ENCODE measurements at regions not wholly inside any gene's neighbourhood (a gene's known extent, or its start where the extent isn't known, plus 50 kb on each side); places are given as distances from the start of the nearest gene placed in this dataset.

GRCh38 chr4:107130157-107130556 lies 94.0 kb upstream of the DKK2 start:
- Histone ChIP-seq H3K27me3 (ENCODE audit: insufficient read depth, low read length, poor library complexity) (peaks cover 7% of the 10 kb centered on the region), H3K4me2 (ENCODE audit: insufficient read depth, low read length) (no peak overlapping the region), H3K9me3 (ENCODE audit: insufficient read depth, low read length, severe bottlenecking) (no peaks in the 10 kb centered on the region), H2AFZ (ENCODE audit: low read depth, low read length) (no peak overlapping the region), H3K4me1 (ENCODE audit: insufficient read depth, low read length) (no peaks in the 10 kb centered on the region), H4K20me1 (ENCODE audit: insufficient read depth, low read length) (no peaks in the 10 kb centered on the region), H3K9ac (ENCODE audit: low read depth, low read length) (no peak overlapping the region), H3K4me3 (ENCODE audit: low read depth in 1 of 2, low read length in 2 of 2) (no peak overlapping the region), H3K27ac (ENCODE audit: low read length) (no peak overlapping the region), H3K36me3 (ENCODE audit: insufficient read depth, low read length) (no peaks in the 10 kb centered on the region), H3K79me2 (ENCODE audit: insufficient read depth, low read length) (no peaks in the 10 kb centered on the region)
- TF ChIP-seq CTCF (IDR thresholded peaks at IDR 0.05; ENCODE audit: borderline replicate concordance, extremely low read depth, low read length, poor library complexity, severe bottlenecking), result no peak
- no peak for TF ChIP-seq EZH2 (IDR thresholded peaks at IDR 0.05; ENCODE audit: borderline replicate concordance, low read depth, low read length, severe bottlenecking)
- ATAC-seq (ENCODE audit: insufficient read depth, low read depth) (no peak), DNase-seq (no peak)

- Histone ChIP-seq H3K36me3 (ENCODE audit: insufficient read depth, low read length) (no peaks in the 10 kb centered on the region), H3K79me2 (ENCODE audit: insufficient read depth, low read length) (no peaks in the 10 kb centered on the region), H3K27me3 (ENCODE audit: insufficient read depth, low read length, poor library complexity) (peaks cover 7% of the 10 kb centered on the region), H3K4me1 (ENCODE audit: insufficient read depth, low read length) (no peaks in the 10 kb centered on the region), H3K9ac (ENCODE audit: low read depth, low read length) (no peak overlapping the region), H2AFZ (ENCODE audit: low read depth, low read length) (no peak overlapping the region), H3K27ac (ENCODE audit: low read length) (no peak overlapping the region), H3K4me2 (ENCODE audit: insufficient read depth, low read length) (no peak overlapping the region), H3K9me3 (ENCODE audit: insufficient read depth, low read length, severe bottlenecking) (no peaks in the 10 kb centered on the region), H4K20me1 (ENCODE audit: insufficient read depth, low read length) (no peaks in the 10 kb centered on the region), H3K4me3 (ENCODE audit: low read depth in 1 of 2, low read length in 2 of 2) (no peak overlapping the region)
- DNase-seq (no peak), ATAC-seq (ENCODE audit: insufficient read depth, low read depth) (no peak)
- TF ChIP-seq EZH2 (IDR thresholded peaks at IDR 0.05; ENCODE audit: borderline replicate concordance, low read depth, low read length, severe bottlenecking) (no peak), CTCF (IDR thresholded peaks at IDR 0.05; ENCODE audit: borderline replicate concordance, extremely low read depth, low read length, poor library complexity, severe bottlenecking) (no peak)
These were observed 93.5 kb upstream of the DKK2 start for GRCh38 chr4:107129611-107130010.

- Histone ChIP-seq H3K4me3 (ENCODE audit: low read depth in 1 of 2, low read length in 2 of 2) (no peak overlapping the region), H4K20me1 (ENCODE audit: insufficient read depth, low read length) (no peaks in the 10 kb centered on the region), H2AFZ (ENCODE audit: low read depth, low read length) (no peak overlapping the region), H3K79me2 (ENCODE audit: insufficient read depth, low read length) (no peaks in the 10 kb centered on the region), H3K27me3 (ENCODE audit: insufficient read depth, low read length, poor library complexity) (peaks cover 7% of the 10 kb centered on the region), H3K27ac (ENCODE audit: low read length) (no peak overlapping the region), H3K4me2 (ENCODE audit: insufficient read depth, low read length) (no peak overlapping the region), H3K9ac (ENCODE audit: low read depth, low read length) (no peak overlapping the region), H3K4me1 (ENCODE audit: insufficient read depth, low read length) (no peaks in the 10 kb centered on the region), H3K36me3 (ENCODE audit: insufficient read depth, low read length) (no peaks in the 10 kb centered on the region), H3K9me3 (ENCODE audit: insufficient read depth, low read length, severe bottlenecking) (no peaks in the 10 kb centered on the region)
- DNase-seq (no peak), ATAC-seq (ENCODE audit: insufficient read depth, low read depth) (no peak)
- TF ChIP-seq EZH2 (IDR thresholded peaks at IDR 0.05; ENCODE audit: borderline replicate concordance, low read depth, low read length, severe bottlenecking) (no peak), CTCF (IDR thresholded peaks at IDR 0.05; ENCODE audit: borderline replicate concordance, extremely low read depth, low read length, poor library complexity, severe bottlenecking) (no peak)
These were observed 93.0 kb upstream of the DKK2 start for GRCh38 chr4:107129076-107129475.

GRCh38 chr4:107128116-107128515 lies 92.0 kb upstream of the DKK2 start:
- Histone ChIP-seq H3K4me2 (ENCODE audit: insufficient read depth, low read length) (no peak overlapping the region), H3K9ac (ENCODE audit: low read depth, low read length) (no peak overlapping the region), H3K79me2 (ENCODE audit: insufficient read depth, low read length) (no peaks in the 10 kb centered on the region), H3K27me3 (ENCODE audit: insufficient read depth, low read length, poor library complexity) (peaks cover 7% of the 10 kb centered on the region), H3K4me3 (ENCODE audit: low read depth in 1 of 2, low read length in 2 of 2) (no peak overlapping the region), H3K27ac (ENCODE audit: low read length) (no peak overlapping the region), H4K20me1 (ENCODE audit: insufficient read depth, low read length) (no peaks in the 10 kb centered on the region), H2AFZ (ENCODE audit: low read depth, low read length) (no peak overlapping the region), H3K4me1 (ENCODE audit: insufficient read depth, low read length) (no peaks in the 10 kb centered on the region), H3K36me3 (ENCODE audit: insufficient read depth, low read length) (no peaks in the 10 kb centered on the region), H3K9me3 (ENCODE audit: insufficient read depth, low read length, severe bottlenecking) (no peaks in the 10 kb centered on the region)
- TF ChIP-seq EZH2 (IDR thresholded peaks at IDR 0.05; ENCODE audit: borderline replicate concordance, low read depth, low read length, severe bottlenecking) (no peak), CTCF (IDR thresholded peaks at IDR 0.05; ENCODE audit: borderline replicate concordance, extremely low read depth, low read length, poor library complexity, severe bottlenecking) (no peak)
- DNase-seq, result no peak
- no peak for ATAC-seq (ENCODE audit: insufficient read depth, low read depth)
